NK-92 (cell line): ENCODE measurements at regions not wholly inside any gene's neighbourhood (a gene's known extent, or its start where the extent isn't known, plus 50 kb on each side); places are given as distances from the start of the nearest gene placed in this dataset.

ENCODE experiments used
- DNase-seq: peaks from one replicate; lab custom pipeline; 2025; ENCODE audit not compliant: unreplicated experiment; lab: John Stamatoyannopoulos, UW

- DNase-seq: no peak
Measured at GRCh38 chr3:72408983-72409779, 439.1 kb downstream of the SHQ1 start.

GRCh38 chr3:72407766-72408165, 440.5 kb downstream of the SHQ1 start:
- no peak for DNase-seq

GRCh38 chr3:72405943-72406566, 442.2 kb downstream of the SHQ1 start:
- DNase-seq: no peak

GRCh38 chr3:72401005-72401545, 447.2 kb downstream of the SHQ1 start:
- no peak for DNase-seq

- DNase-seq: no peak
Measured at GRCh38 chr3:72398781-72399180, 449.5 kb downstream of the SHQ1 start.

GRCh38 chr3:72397586-72397985, 450.7 kb downstream of the SHQ1 start:
- DNase-seq: no peak

- no peak for DNase-seq
Measured at GRCh38 chr3:72396899-72397298, 451.3 kb downstream of the SHQ1 start.

GRCh38 chr3:72395776-72396311, 452.4 kb downstream of the SHQ1 start:
- DNase-seq: no peak

GRCh38 chr3:72393455-72393854, 454.8 kb downstream of the SHQ1 start:
- no peak for DNase-seq

GRCh38 chr3:72391659-72392058, 456.6 kb downstream of the SHQ1 start:
- DNase-seq: no peak

GRCh38 chr3:72390841-72391240, 457.4 kb downstream of the SHQ1 start:
- DNase-seq: no peak

- DNase-seq: no peak
Measured at GRCh38 chr3:72388644-72389043, 459.6 kb downstream of the SHQ1 start.

GRCh38 chr3:72388117-72388516, 460.1 kb downstream of the SHQ1 start:
- no peak for DNase-seq

GRCh38 chr3:72386327-72387000, 461.8 kb downstream of the SHQ1 start:
- no peak for DNase-seq

- no peak for DNase-seq
Measured at GRCh38 chr3:72385167-72385566, 463.1 kb downstream of the SHQ1 start.

GRCh38 chr3:72384602-72385001, 463.6 kb downstream of the SHQ1 start:
- DNase-seq: no peak

- DNase-seq: no peak
Measured at GRCh38 chr3:72383883-72384282, 464.4 kb downstream of the SHQ1 start.

- DNase-seq: no peak
Measured at GRCh38 chr3:72383230-72383629, 465.0 kb downstream of the SHQ1 start.

- DNase-seq: no peak
Measured at GRCh38 chr3:72382460-72382859, 465.8 kb downstream of the SHQ1 start.

- no peak for DNase-seq
Measured at GRCh38 chr3:72381584-72381983, 466.7 kb downstream of the SHQ1 start.

- no peak for DNase-seq
Measured at GRCh38 chr3:72380711-72381493, 467.3 kb downstream of the SHQ1 start.
